HEK293 (cell line): ENCODE measurements at regions not wholly inside any gene's neighbourhood (a gene's known extent, or its start where the extent isn't known, plus 50 kb on each side); places are given as distances from the start of the nearest gene placed in this dataset.

Experiments
- CTCF ChIA-PET: fragments of 350-600 bp; formaldehyde crosslinking; extraction: SDS; loops from one replicate; lab custom pipeline; 2021; ENCODE audit warnings: antibody characterized with exemption; lab: Yijun Ruan, JAX
- POLR2A ChIA-PET: fragments of 300-600 bp; formaldehyde crosslinking; extraction: SDS; loops from one replicate; lab custom pipeline; 2020; ENCODE audit warnings: antibody characterized with exemption, inconsistent platforms; lab: Yijun Ruan, JAX
- H3K27ac ChIP-seq: fragments of 200-500 bp; sonication (Bioruptor generic); 2 replicates; pipeline ENCODE4 v1.5.1; 2014; ENCODE audit warnings: low read depth, low read length, control low read depth, inconsistent platforms; ENCODE audit errors: extremely low read depth
- H3K36me3 ChIP-seq, 2 experiments: fragments of 200-500 bp in 1 of 2; sonication (Bioruptor generic) in 1 of 2; 1 replicate in 1 of 2; 2 replicates in 1 of 2; pipeline ENCODE4 v1.5.1; 2014 to 2017; ENCODE audit warnings: inconsistent platforms in 2 of 2, low read length in 2 of 2; ENCODE audit not compliant: control insufficient read depth in 2 of 2, insufficient read depth in 1 of 2
- H3K4me1 ChIP-seq: fragments of 200-500 bp; sonication (Bioruptor generic); 2 replicates; pipeline ENCODE4 v1.5.1; 2014; ENCODE audit warnings: mild to moderate bottlenecking, low read length, inconsistent platforms; ENCODE audit not compliant: control insufficient read depth, insufficient read depth
- H3K4me3 ChIP-seq: 2 replicates; pipeline ENCODE4 v1.5.1; 2011; ENCODE audit warnings: low read depth, mild to moderate bottlenecking, control low read depth, low read length, moderate library complexity
- H3K9me3 ChIP-seq: fragments of 200-500 bp; sonication (Bioruptor generic); 2 replicates; pipeline ENCODE4 v1.5.1; 2014; ENCODE audit warnings: low read depth, low read length, inconsistent platforms; ENCODE audit not compliant: control insufficient read depth, insufficient read depth
- HOXC10 ChIP-seq: sonication (generic); formaldehyde crosslinking; IDR thresholded peaks from 2 replicates; pipeline ENCODE4 v1.8.1; 2023; ENCODE audit warnings: mild to moderate bottlenecking, missing genetic modification reagents
- OSR2 ChIP-seq: fragments of 450-650 bp; formaldehyde crosslinking; IDR thresholded peaks from 2 replicates; pipeline ENCODE4 v1.5.1; 2016; ENCODE audit warnings: missing biosample characterization, missing genetic modification characterization
- SCRT1 ChIP-seq: fragments of 450-650 bp; formaldehyde crosslinking; IDR thresholded peaks from 2 replicates; pipeline ENCODE4 v1.5.1; 2016; ENCODE audit warnings: missing biosample characterization, missing genetic modification characterization, borderline replicate concordance
- SP3 ChIP-seq: fragments of 450-650 bp; formaldehyde crosslinking; IDR thresholded peaks from 2 replicates; pipeline ENCODE4 v1.5.1; 2016; ENCODE audit warnings: missing biosample characterization, missing genetic modification characterization
- ZFHX2 ChIP-seq: fragments of 450-650 bp; formaldehyde crosslinking; conservative IDR thresholded peaks from 2 replicates; pipeline ENCODE4 v1.5.1; 2016; ENCODE audit warnings: missing biosample characterization, missing genetic modification characterization
- ZNF112 ChIP-seq: fragments of 450-650 bp; formaldehyde crosslinking; IDR thresholded peaks from 2 replicates; pipeline ENCODE4 v1.5.0; 2017; ENCODE audit warnings: missing biosample characterization, missing genetic modification characterization
- ZNF121 ChIP-seq: fragments of 450-650 bp; formaldehyde crosslinking; IDR thresholded peaks from 2 replicates; pipeline ENCODE4 v1.5.1; 2016; ENCODE audit warnings: missing biosample characterization, missing genetic modification characterization
- ZNF169 ChIP-seq: fragments of 450-650 bp; formaldehyde crosslinking; IDR thresholded peaks from 2 replicates; pipeline ENCODE4 v1.5.1; 2016; ENCODE audit warnings: missing biosample characterization, missing genetic modification characterization
- ZNF202 ChIP-seq: fragments of 450-650 bp; formaldehyde crosslinking; IDR thresholded peaks from 2 replicates; pipeline ENCODE4 v1.5.1; 2016; ENCODE audit warnings: missing biosample characterization, missing genetic modification characterization, borderline replicate concordance
- ZNF311 ChIP-seq: fragments of 450-650 bp; formaldehyde crosslinking; IDR thresholded peaks from 2 replicates; pipeline ENCODE4 v1.5.1; 2017; ENCODE audit warnings: missing biosample characterization, missing genetic modification characterization, borderline replicate concordance
- ZNF354C ChIP-seq: fragments of 450-650 bp; formaldehyde crosslinking; IDR thresholded peaks from 2 replicates; pipeline ENCODE4 v1.5.1; 2016; ENCODE audit warnings: missing biosample characterization, missing genetic modification characterization, low read depth, borderline replicate concordance
- ZNF391 ChIP-seq: fragments of 450-650 bp; formaldehyde crosslinking; IDR thresholded peaks from 2 replicates; pipeline ENCODE4 v1.5.1; 2016; ENCODE audit warnings: low read depth, missing biosample characterization, missing genetic modification characterization, borderline replicate concordance
- ZNF549 ChIP-seq: fragments of 450-650 bp; IDR thresholded peaks from 2 replicates; pipeline ENCODE4 v1.5.1; 2018; ENCODE audit warnings: missing biosample characterization, missing genetic modification characterization, mild to moderate bottlenecking, inconsistent platforms, moderate library complexity
- ZNF571 ChIP-seq: fragments of 450-650 bp; formaldehyde crosslinking; IDR thresholded peaks from 2 replicates; pipeline ENCODE4 v1.5.0; 2017; ENCODE audit warnings: missing biosample characterization, missing genetic modification characterization
- ZNF623 ChIP-seq: fragments of 450-650 bp; formaldehyde crosslinking; IDR thresholded peaks from 2 replicates; pipeline ENCODE4 v1.5.1; 2016; ENCODE audit warnings: missing biosample characterization, missing genetic modification characterization
- ZNF658 ChIP-seq: fragments of 450-650 bp; formaldehyde crosslinking; IDR thresholded peaks from 2 replicates; pipeline ENCODE4; 2016; ENCODE audit warnings: missing biosample characterization, missing genetic modification characterization
- TF ChIP-seq, protein P1 (sequence below): fragments of 450-650 bp; formaldehyde crosslinking; IDR thresholded peaks from 2 replicates; pipeline ENCODE4 v1.5.1; 2016; ENCODE audit warnings: missing biosample characterization, missing genetic modification characterization
- TF ChIP-seq, protein P2 (sequence below): fragments of 450-650 bp; formaldehyde crosslinking; IDR thresholded peaks from 2 replicates; pipeline ENCODE4 v1.5.1; 2017; ENCODE audit warnings: missing biosample characterization, mild to moderate bottlenecking, missing genetic modification characterization, moderate library complexity
- TF ChIP-seq, protein P3 (sequence below): fragments of 450-650 bp; formaldehyde crosslinking; IDR thresholded peaks from 2 replicates; pipeline ENCODE4 v1.5.1; 2016; ENCODE audit warnings: missing biosample characterization, missing genetic modification characterization
- TF ChIP-seq, protein P4 (sequence below): fragments of 450-650 bp; formaldehyde crosslinking; IDR thresholded peaks from 2 replicates; pipeline ENCODE4 v1.5.1; 2016; ENCODE audit warnings: missing biosample characterization, missing genetic modification characterization, low read depth
- TF ChIP-seq, protein P5 (sequence below): fragments of 450-650 bp; formaldehyde crosslinking; IDR thresholded peaks from 2 replicates; pipeline ENCODE4 v1.5.1; 2016; ENCODE audit warnings: missing biosample characterization, missing genetic modification characterization

DNA sequence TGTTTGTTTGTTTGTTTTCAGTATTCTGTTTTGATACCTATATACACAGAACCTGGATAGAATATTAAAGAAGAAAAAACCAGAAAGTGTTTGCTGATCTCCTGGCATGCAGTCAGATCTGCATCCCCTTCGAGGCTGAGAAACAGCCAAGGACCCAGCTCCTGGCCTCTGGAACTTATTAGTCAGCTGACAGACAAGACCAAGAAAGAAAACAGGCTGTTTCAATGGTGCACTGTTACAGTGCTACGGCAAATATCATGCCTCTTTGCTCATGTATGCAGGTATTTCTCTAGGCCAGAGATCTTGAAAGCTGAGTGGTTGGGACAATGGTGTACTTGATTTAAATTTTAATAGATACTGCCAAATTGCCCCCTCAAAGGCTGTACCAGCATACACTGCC is 95.0 kb downstream of the C5orf15 start:
- no peaks in the 10 kb centered on the region for H3K9me3 ChIP-seq
- no peak overlapping the region for H3K4me3 ChIP-seq
- POLR2A ChIA-PET: no interaction called here
- H3K4me1 ChIP-seq: no peaks in the 10 kb centered on the region; the same call in 1 of the 2 replicates
- CTCF ChIA-PET: no interaction called here
- TF ChIP-seq ZFHX2 (tag by site-specific recombination) (no peak), ZNF571 (tag by site-specific recombination) (no peak), ZNF354C (tag by site-specific recombination) (no peak), HOXC10 (no peak), SCRT1 (tag by site-specific recombination) (no peak)
- TF ChIP-seq, protein P1, sequence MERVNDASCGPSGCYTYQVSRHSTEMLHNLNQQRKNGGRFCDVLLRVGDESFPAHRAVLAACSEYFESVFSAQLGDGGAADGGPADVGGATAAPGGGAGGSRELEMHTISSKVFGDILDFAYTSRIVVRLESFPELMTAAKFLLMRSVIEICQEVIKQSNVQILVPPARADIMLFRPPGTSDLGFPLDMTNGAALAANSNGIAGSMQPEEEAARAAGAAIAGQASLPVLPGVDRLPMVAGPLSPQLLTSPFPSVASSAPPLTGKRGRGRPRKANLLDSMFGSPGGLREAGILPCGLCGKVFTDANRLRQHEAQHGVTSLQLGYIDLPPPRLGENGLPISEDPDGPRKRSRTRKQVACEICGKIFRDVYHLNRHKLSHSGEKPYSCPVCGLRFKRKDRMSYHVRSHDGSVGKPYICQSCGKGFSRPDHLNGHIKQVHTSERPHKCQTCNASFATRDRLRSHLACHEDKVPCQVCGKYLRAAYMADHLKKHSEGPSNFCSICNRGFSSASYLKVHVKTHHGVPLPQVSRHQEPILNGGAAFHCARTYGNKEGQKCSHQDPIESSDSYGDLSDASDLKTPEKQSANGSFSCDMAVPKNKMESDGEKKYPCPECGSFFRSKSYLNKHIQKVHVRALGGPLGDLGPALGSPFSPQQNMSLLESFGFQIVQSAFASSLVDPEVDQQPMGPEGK (tag by site-specific recombination): no peak
- TF ChIP-seq, protein P2, sequence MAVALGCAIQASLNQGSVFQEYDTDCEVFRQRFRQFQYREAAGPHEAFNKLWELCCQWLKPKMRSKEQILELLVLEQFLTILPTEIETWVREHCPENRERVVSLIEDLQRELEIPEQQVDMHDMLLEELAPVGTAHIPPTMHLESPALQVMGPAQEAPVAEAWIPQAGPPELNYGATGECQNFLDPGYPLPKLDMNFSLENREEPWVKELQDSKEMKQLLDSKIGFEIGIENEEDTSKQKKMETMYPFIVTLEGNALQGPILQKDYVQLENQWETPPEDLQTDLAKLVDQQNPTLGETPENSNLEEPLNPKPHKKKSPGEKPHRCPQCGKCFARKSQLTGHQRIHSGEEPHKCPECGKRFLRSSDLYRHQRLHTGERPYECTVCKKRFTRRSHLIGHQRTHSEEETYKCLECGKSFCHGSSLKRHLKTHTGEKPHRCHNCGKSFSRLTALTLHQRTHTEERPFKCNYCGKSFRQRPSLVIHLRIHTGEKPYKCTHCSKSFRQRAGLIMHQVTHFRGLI (tag by site-specific recombination): no peak
- H3K36me3 ChIP-seq: no peaks in the 10 kb centered on the region
- H3K27ac ChIP-seq: no peak overlapping the region

DNA sequence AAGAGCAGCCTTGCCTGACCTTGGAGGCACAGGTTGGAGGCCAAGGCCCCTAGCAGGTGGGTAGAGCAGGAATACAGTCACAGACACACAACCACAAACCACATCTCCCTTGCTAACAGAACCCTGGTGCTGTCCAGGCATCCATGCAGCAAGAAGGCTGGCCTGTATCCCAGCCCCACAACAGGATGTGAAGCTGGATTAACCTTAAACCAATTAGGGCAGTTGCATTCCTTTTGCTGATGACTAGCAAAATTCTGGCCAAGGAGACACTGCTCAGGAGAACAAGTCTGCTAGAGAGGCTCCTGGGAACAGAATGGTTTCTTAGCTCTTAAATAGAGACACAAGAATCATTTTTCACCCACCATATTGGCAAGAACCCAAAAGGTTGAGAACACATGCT is 97.8 kb downstream of the C5orf15 start:
- Histone ChIP-seq H3K36me3 (no peaks in the 10 kb centered on the region), H3K9me3 (no peaks in the 10 kb centered on the region), H3K27ac (no peak overlapping the region), H3K4me3 (no peak overlapping the region), H3K4me1 (no peaks in the 10 kb centered on the region; the same call in 1 of the 2 replicates)
- POLR2A ChIA-PET: no interaction called here
- TF ChIP-seq ZNF169 (tag by site-specific recombination) (no peak), OSR2 (no peak), ZNF311 (tag by site-specific recombination) (no peak), ZNF549 (tag by site-specific recombination) (no peak), ZNF658 (tag by site-specific recombination) (no peak), ZNF121 (tag by site-specific recombination) (no peak), ZNF391 (no peak), ZNF623 (tag by site-specific recombination) (no peak), ZNF202 (tag by site-specific recombination) (no peak), SP3 (tag by site-specific recombination) (no peak), ZNF112 (no peak)
- TF ChIP-seq, protein P3, sequence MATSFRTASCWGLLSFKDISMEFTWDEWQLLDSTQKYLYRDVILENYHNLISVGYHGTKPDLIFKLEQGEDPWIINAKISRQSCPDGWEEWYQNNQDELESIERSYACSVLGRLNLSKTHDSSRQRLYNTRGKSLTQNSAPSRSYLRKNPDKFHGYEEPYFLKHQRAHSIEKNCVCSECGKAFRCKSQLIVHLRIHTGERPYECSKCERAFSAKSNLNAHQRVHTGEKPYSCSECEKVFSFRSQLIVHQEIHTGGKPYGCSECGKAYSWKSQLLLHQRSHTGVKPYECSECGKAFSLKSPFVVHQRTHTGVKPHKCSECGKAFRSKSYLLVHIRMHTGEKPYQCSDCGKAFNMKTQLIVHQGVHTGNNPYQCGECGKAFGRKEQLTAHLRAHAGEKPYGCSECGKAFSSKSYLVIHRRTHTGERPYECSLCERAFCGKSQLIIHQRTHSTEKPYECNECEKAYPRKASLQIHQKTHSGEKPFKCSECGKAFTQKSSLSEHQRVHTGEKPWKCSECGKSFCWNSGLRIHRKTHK (tag by site-specific recombination): no peak
- TF ChIP-seq, protein P4, sequence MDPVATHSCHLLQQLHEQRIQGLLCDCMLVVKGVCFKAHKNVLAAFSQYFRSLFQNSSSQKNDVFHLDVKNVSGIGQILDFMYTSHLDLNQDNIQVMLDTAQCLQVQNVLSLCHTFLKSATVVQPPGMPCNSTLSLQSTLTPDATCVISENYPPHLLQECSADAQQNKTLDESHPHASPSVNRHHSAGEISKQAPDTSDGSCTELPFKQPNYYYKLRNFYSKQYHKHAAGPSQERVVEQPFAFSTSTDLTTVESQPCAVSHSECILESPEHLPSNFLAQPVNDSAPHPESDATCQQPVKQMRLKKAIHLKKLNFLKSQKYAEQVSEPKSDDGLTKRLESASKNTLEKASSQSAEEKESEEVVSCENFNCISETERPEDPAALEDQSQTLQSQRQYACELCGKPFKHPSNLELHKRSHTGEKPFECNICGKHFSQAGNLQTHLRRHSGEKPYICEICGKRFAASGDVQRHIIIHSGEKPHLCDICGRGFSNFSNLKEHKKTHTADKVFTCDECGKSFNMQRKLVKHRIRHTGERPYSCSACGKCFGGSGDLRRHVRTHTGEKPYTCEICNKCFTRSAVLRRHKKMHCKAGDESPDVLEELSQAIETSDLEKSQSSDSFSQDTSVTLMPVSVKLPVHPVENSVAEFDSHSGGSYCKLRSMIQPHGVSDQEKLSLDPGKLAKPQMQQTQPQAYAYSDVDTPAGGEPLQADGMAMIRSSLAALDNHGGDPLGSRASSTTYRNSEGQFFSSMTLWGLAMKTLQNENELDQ (tag by site-specific recombination): no peak
- TF ChIP-seq, protein P5, sequence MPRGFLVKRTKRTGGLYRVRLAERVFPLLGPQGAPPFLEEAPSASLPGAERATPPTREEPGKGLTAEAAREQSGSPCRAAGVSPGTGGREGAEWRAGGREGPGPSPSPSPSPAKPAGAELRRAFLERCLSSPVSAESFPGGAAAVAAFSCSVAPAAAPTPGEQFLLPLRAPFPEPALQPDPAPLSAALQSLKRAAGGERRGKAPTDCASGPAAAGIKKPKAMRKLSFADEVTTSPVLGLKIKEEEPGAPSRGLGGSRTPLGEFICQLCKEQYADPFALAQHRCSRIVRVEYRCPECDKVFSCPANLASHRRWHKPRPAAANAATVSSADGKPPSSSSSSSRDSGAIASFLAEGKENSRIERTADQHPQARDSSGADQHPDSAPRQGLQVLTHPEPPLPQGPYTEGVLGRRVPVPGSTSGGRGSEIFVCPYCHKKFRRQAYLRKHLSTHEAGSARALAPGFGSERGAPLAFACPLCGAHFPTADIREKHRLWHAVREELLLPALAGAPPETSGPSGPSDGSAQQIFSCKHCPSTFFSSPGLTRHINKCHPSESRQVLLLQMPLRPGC (tag by site-specific recombination): no peak
- CTCF ChIA-PET: interaction anchor here (0.6 to 3.2 kb wide), 8 partner anchors 8 to 445 kb away, joined by 3 to 31 read pairs (median 6); no protein-coding TSS in a partner anchor
